ENCODE measurements at regions not wholly inside any gene's neighbourhood (a gene's known extent, or its start where the extent isn't known, plus 50 kb on each side); places are given as distances from the start of the nearest gene placed in this dataset.
A peak's percentile ranks its signal among the peaks of the same experiment; 100 is the strongest.

GRCh38 chr10:34922138-34922537, 107.0 kb upstream of the PARD3 start:
- DNase-seq (ENCODE audit: low read depth, low spot score), result no peak
- H3K4me3 ChIP-seq (ENCODE audit: low read depth, low read length), result no peak overlapping the region
- ChIA-PET POLR2A (no interaction called here), CTCF (interaction anchor here (1.1 kb wide), 1 partner anchor 13 kb away, joined by 3 read pairs; no protein-coding TSS in a partner anchor)
- no peak for TF ChIP-seq CTCF (IDR thresholded peaks at IDR 0.05; ENCODE audit: insufficient read depth, low read length, missing control alignments)

- no peak for TF ChIP-seq CTCF (IDR thresholded peaks at IDR 0.05; ENCODE audit: insufficient read depth, low read length, missing control alignments)
- DNase-seq (ENCODE audit: low read depth, low spot score), result no peak
- ChIA-PET CTCF (no interaction called here), POLR2A (no interaction called here)
- no peak overlapping the region for H3K4me3 ChIP-seq (ENCODE audit: low read depth, low read length)
These were observed 105.5 kb upstream of the PARD3 start for GRCh38 chr10:34920578-34920977.

- ChIA-PET CTCF (interaction anchor here (1.2 kb wide), 1 partner anchor 10 kb away, joined by 4 read pairs; no protein-coding TSS in a partner anchor), POLR2A (no interaction called here)
- no peak overlapping the region for H3K4me3 ChIP-seq (ENCODE audit: low read depth, low read length)
- no peak for DNase-seq (ENCODE audit: low read depth, low spot score)
- TF ChIP-seq CTCF (IDR thresholded peaks at IDR 0.05; ENCODE audit: insufficient read depth, low read length, missing control alignments), result no peak
These were observed 103.8 kb upstream of the PARD3 start for GRCh38 chr10:34918776-34919315.

GRCh38 chr10:34918060-34918775, 103.1 kb upstream of the PARD3 start:
- CTCF ChIA-PET, result interaction anchor here (1.2 to 1.4 kb wide), 2 partner anchors 9 to 20 kb away, joined by 4 read pairs; no protein-coding TSS in a partner anchor
- DNase-seq (ENCODE audit: low read depth, low spot score), result no peak
- H3K4me3 ChIP-seq (ENCODE audit: low read depth, low read length), result no peak overlapping the region
- POLR2A ChIA-PET, result no interaction called here
- no peak for TF ChIP-seq CTCF (IDR thresholded peaks at IDR 0.05; ENCODE audit: insufficient read depth, low read length, missing control alignments)

GRCh38 chr10:34916314-34916713, 101.2 kb upstream of the PARD3 start:
- no peak for TF ChIP-seq CTCF (IDR thresholded peaks at IDR 0.05; ENCODE audit: insufficient read depth, low read length, missing control alignments)
- H3K4me3 ChIP-seq (ENCODE audit: low read depth, low read length), result no peak overlapping the region
- POLR2A ChIA-PET, result interaction anchor here (1.2 kb wide), 1 partner anchor 8 kb away, joined by 3 read pairs; no protein-coding TSS in a partner anchor
- peak; percentile 71 for DNase-seq (ENCODE audit: low read depth, low spot score)
- CTCF ChIA-PET, result interaction anchor here (1.6 kb wide), 1 partner anchor 262 kb away, joined by 4 read pairs; no protein-coding TSS in a partner anchor

- POLR2A ChIA-PET, result no interaction called here
- no peak for TF ChIP-seq CTCF (IDR thresholded peaks at IDR 0.05; ENCODE audit: insufficient read depth, low read length, missing control alignments)
- no peak for DNase-seq (ENCODE audit: low read depth, low spot score)
- CTCF ChIA-PET, result no interaction called here
- no peak overlapping the region for H3K4me3 ChIP-seq (ENCODE audit: low read depth, low read length)
These were observed 97.7 kb upstream of the PARD3 start for GRCh38 chr10:34912771-34913170.
